ENCODE measurements at regions not wholly inside any gene's neighbourhood (a gene's known extent, or its start where the extent isn't known, plus 50 kb on each side); places are given as distances from the start of the nearest gene placed in this dataset.

DNA sequence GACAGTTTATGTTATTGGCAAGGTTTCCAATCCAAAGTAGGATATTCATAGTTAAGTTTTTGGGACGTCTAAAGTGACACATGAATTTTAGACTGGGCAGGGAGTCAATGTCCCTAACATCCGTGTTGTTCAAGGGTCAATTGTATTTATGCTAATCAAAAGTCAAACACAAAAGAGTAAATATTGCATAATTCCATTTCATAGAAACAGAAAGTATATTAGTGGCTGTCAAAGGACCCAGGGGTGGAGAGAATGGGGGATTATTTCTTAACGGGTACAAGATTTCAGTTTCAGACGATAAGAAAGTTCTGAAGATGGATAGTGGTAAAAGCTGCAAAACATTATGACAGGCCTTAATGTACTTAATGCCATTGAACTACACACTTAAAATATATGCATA is 971.8 kb upstream of the AGA start:
- TF ChIP-seq CTCF (IDR thresholded peaks at IDR 0.05; ENCODE audit: unreplicated experiment) = no peak
- no peak overlapping the region for H3K27ac Mint-ChIP-seq
- no peak overlapping the region for H3K4me3 Mint-ChIP-seq (ENCODE audit: low read depth)
- DNase-seq (ENCODE audit: low spot score, unreplicated experiment) = no peak
- no peaks in the 10 kb centered on the region for H3K4me1 Mint-ChIP-seq (ENCODE audit: low read depth)
- H3K36me3 Mint-ChIP-seq (ENCODE audit: insufficient read depth) = no peaks in the 10 kb centered on the region
- no peaks in the 10 kb centered on the region for H3K27me3 Mint-ChIP-seq
- no peaks in the 10 kb centered on the region for H3K9me3 Mint-ChIP-seq (ENCODE audit: low read depth)

DNA sequence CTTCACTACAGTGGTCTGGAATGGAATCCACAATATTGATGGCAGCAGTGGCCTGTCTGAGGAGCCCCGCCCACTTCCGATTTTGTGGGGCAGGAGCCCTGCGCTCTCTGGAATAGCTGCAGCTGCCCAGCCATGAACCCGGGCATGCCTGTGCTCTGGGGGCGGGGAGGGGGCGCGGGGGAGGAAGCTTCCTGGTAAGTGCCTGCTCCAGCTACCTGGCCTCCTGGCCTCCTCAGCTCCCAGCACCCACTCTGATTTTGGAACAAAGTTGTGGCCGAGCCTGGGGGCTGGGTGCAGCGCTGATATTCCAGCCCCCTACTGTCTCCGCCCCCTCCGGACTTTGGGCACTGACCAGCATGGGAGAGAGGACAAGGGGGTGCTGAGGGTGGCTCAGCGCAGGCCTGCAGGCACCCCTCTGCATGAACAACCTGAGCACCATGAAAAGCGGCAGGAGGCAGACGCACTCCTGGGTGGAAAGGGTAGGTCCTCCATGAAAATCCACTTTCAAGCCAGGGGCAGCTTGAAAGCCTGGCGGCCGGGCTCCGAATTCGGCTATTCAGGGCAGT is 972.7 kb upstream of the AGA start:
- DNase-seq (ENCODE audit: low spot score, unreplicated experiment) = no peak
- H3K27me3 Mint-ChIP-seq = no peaks in the 10 kb centered on the region
- H3K4me1 Mint-ChIP-seq (ENCODE audit: low read depth) = no peaks in the 10 kb centered on the region
- H3K36me3 Mint-ChIP-seq (ENCODE audit: insufficient read depth) = no peaks in the 10 kb centered on the region
- H3K4me3 Mint-ChIP-seq (ENCODE audit: low read depth) = no peak overlapping the region
- no peak for TF ChIP-seq CTCF (IDR thresholded peaks at IDR 0.05; ENCODE audit: unreplicated experiment)
- H3K9me3 Mint-ChIP-seq (ENCODE audit: low read depth) = no peaks in the 10 kb centered on the region
- no peak overlapping the region for H3K27ac Mint-ChIP-seq

DNA sequence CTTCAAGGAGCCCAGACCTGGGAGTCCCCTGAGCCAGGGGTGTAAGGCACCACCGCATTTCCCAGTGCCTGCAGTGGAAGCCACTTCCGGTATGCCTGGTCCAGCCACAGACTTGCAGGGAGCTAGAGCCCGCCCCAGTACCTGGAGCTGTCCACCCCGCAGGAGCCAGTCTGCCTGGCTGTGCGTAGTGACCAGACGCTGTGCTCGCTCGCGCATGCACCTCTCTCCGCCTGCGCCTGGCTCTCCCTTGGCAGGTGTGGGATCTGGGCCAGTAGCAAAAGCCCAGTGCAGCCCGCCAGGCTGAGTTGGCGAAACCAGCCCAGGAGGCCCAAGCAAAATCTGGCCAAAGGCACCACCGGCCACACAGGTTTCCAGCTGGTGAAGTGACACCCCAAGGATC is 973.7 kb upstream of the AGA start:
- Mint-ChIP-seq H3K36me3 (ENCODE audit: insufficient read depth) (no peaks in the 10 kb centered on the region), H3K27ac (no peak overlapping the region)
- no peak for TF ChIP-seq CTCF (IDR thresholded peaks at IDR 0.05; ENCODE audit: unreplicated experiment)

DNA sequence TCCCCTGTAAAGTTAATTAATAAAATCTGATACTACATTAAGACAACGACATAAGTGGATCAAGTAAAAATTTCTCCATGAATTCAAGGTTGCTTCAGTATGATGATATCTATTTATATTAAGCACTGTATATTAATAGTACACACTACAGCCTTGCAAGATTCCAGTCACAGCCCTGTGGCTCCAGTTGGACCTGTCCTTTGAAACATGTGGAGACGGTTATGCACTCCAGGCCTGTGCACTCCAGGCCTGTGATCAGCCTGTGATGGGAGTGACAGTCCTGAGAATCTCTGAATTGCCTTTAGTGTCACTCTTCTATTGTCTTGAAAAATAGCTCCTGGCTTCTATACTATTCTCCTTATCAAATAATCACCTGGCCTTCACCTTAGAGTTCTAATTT is 981.1 kb upstream of the AGA start:
- H3K4me1 Mint-ChIP-seq (ENCODE audit: low read depth) = no peaks in the 10 kb centered on the region
- no peak for TF ChIP-seq CTCF (IDR thresholded peaks at IDR 0.05; ENCODE audit: unreplicated experiment)
- DNase-seq (ENCODE audit: low spot score, unreplicated experiment) = no peak
- no peaks in the 10 kb centered on the region for H3K36me3 Mint-ChIP-seq (ENCODE audit: insufficient read depth)
- H3K27me3 Mint-ChIP-seq = no peaks in the 10 kb centered on the region
- H3K4me3 Mint-ChIP-seq (ENCODE audit: low read depth) = no peak overlapping the region
- H3K9me3 Mint-ChIP-seq (ENCODE audit: low read depth) = no peaks in the 10 kb centered on the region
- no peak overlapping the region for H3K27ac Mint-ChIP-seq

More for the DNA sequence above, 973.7 kb upstream of the AGA start:
- no peaks in the 10 kb centered on the region for H3K9me3 Mint-ChIP-seq (ENCODE audit: low read depth)
- no peak for DNase-seq (ENCODE audit: low spot score, unreplicated experiment)
- no peaks in the 10 kb centered on the region for H3K27me3 Mint-ChIP-seq
- H3K4me3 Mint-ChIP-seq (ENCODE audit: low read depth) = no peak overlapping the region
- H3K4me1 Mint-ChIP-seq (ENCODE audit: low read depth) = no peaks in the 10 kb centered on the region

GRCh38 chr4:178426871-178427270 is 984.6 kb upstream of the AGA start:
- Mint-ChIP-seq H3K9me3 (ENCODE audit: low read depth) (no peaks in the 10 kb centered on the region), H3K4me3 (ENCODE audit: low read depth) (no peak overlapping the region), H3K4me1 (ENCODE audit: low read depth) (no peaks in the 10 kb centered on the region)

More at GRCh38 chr4:178426871-178427270, 984.6 kb upstream of the AGA start:
- no peak for TF ChIP-seq CTCF (IDR thresholded peaks at IDR 0.05; ENCODE audit: unreplicated experiment)
- no peak for DNase-seq (ENCODE audit: low spot score, unreplicated experiment)
- Mint-ChIP-seq H3K27me3 (no peaks in the 10 kb centered on the region), H3K27ac (no peak overlapping the region), H3K36me3 (ENCODE audit: insufficient read depth) (no peaks in the 10 kb centered on the region)
